ENCODE measurements at regions not wholly inside any gene's neighbourhood (a gene's known extent, or its start where the extent isn't known, plus 50 kb on each side); places are given as distances from the start of the nearest gene placed in this dataset.

DNA sequence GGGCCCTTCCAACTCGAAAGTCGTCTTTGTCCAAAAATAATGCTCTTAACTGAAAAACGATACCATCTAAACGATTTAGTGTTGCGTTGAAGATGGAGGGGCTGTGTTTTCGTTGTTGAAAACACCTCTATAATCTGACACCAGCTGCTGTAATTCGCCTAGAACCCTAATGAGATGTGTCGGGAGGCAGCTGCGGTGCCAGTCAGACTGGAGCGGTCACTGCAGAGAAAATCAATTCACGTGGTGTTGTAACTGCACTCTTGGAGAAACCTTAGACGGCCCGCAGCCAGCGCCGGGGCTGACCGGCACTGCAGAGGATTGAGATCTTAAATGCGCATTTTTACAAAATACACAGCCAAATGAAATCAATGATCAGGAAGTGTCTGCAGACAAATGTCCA is 339.1 kb downstream of the ZNF536 start:
- TF ChIP-seq GATA2 (IDR thresholded peaks at IDR 0.05; ENCODE audit: low read depth, low read length) (no peak), GATA3 (IDR thresholded peaks at IDR 0.05; ENCODE audit: low read depth, low read length) (no peak)

DNA sequence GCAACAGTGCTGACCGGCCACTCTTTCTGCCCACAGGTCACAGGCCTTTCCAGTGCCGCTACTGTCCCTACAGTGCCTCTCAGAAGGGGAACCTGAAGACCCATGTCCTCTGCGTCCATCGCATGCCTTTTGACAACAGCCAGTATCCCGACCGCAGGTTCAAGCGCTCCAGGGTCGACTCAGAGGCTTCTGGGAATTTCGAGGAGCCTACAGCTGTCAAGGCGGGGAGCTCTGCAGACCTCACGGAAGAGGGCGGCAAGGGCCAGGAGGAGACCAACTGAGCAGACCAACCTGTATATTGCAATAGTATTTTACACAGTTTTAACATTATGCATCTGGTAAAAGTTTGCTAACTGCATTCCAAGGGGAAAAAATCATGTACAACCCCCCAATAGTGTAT is 338.5 kb downstream of the ZNF536 start:
- TF ChIP-seq GATA2 (IDR thresholded peaks at IDR 0.05; ENCODE audit: low read depth, low read length) (no peak), GATA3 (IDR thresholded peaks at IDR 0.05; ENCODE audit: low read depth, low read length) (no peak)

DNA sequence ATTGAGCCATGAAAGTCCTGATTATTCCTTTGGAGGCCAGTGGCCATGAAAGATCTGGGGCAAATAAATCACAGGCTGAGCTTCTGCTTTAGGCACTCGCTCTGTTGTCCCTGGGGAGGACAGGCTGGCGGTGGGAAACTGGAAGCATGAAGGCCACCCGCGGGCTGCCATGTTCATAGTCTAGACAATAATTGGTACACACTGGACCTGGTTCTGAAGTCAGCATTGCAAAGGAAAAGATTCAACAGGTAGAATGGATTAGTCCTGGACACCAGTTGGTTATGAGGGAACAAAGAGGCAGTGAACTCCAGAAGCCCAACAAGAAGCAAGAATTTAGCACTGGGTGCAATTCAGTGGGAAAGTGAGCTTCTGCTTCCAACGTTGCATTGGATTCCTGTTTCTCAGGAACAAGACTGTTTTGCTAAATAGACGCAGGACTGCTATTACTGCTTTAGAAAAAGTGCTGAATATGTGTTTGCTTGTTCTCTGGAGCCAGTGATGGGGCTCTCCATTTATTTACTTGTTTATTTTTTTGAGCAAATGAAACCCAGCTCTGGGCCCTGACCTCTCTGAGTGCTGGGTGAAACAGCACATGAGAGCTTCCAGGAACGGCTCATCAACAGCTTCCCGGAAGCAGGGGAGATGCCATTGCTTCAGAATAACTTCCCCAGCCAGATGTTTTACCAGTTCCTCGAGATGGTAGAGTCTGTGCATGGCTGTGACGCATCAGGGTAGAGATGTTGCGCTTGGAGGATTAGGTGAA is 336.4 kb downstream of the ZNF536 start:
- TF ChIP-seq GATA3 (IDR thresholded peaks at IDR 0.05; ENCODE audit: low read depth, low read length) (no peak), GATA2 (IDR thresholded peaks at IDR 0.05; ENCODE audit: low read depth, low read length) (no peak)

DNA sequence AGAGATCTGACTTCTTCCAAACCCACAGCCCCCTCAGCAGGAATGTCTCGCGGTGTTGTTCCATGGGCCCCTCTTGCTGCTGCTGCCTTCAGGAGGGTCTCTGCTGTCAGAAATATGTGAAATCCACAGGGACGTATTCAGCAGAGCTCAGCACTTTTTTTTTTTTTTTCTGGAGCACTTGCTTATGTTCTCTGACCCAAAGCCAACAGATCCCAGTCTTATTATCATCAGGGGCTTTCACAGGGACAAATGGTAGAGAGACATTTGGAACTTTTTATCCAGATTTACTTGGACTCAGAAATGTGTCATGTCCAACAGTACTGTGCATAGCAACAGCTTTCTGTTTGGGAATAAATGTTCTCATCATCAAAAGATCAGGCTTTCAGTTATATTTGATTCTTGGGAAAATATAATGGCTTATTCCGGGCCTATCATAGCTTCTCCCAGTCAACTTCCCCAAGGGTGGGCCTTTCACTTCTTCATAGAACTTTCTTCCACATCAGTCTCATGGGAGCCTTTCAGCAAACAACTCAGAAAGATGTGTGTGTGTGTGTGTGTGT is 332.7 kb downstream of the ZNF536 start:
- TF ChIP-seq GATA3 (IDR thresholded peaks at IDR 0.05; ENCODE audit: low read depth, low read length) (no peak), GATA2 (IDR thresholded peaks at IDR 0.05; ENCODE audit: low read depth, low read length) (no peak)

DNA sequence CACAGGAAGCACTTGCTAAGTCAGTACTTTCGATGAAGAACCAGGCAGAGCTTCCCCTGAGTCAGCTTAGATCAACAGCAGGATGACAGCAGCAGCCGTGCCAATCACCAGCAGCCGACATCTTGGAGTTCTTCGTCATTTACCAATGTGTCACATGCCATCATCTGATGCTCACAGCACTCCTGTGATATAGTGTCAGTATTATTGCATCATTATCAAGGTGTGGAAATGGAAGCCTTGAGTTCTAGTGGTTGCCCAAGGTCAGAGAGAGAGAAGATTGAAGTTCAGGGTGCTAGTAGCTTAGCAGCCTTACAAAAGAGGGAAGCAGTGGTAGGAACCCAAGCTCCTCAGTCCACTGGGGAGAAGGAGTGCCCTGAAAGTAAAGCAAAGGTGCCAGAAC is 331.5 kb downstream of the ZNF536 start:
- TF ChIP-seq GATA2 (IDR thresholded peaks at IDR 0.05; ENCODE audit: low read depth, low read length) (no peak), GATA3 (IDR thresholded peaks at IDR 0.05; ENCODE audit: low read depth, low read length) (no peak)

DNA sequence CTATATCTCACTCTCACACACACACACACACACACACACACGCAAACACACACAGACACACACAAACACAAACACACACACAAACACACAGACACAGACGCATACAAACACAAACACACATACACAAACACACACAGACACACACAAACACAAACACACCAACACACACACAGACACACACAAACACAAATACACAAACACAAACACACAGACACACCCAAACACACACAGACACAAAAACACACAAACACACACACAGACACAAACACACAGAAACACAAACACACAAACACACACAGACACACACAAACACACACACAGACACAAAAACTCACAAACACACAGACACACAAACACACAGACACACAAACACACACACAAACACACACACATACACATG is 329.0 kb downstream of the ZNF536 start:
- TF ChIP-seq GATA2 (IDR thresholded peaks at IDR 0.05; ENCODE audit: low read depth, low read length) (no peak), GATA3 (IDR thresholded peaks at IDR 0.05; ENCODE audit: low read depth, low read length) (no peak)

DNA sequence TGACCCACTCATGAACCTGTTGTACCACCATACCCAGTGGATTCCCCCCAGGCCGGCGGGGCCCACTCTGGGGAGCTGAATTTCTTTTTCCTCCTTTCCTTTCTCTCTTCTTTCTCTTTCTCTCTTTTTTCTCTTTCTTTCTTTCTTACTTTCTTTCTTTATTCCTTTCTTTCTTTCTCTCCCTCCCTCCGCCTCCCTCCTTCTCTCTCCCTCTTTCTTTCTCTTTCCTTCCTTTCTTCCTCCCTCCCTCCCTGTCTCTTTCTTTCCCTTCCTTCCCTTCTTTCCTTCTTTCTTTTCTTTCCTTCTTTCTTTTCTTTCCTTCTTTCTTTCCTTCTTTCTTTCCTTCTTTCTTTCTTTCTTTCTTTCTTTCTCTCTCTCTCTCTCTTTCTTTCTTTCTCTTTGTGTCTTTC is 327.7 kb downstream of the ZNF536 start:
- TF ChIP-seq GATA3 (IDR thresholded peaks at IDR 0.05; ENCODE audit: low read depth, low read length) (no peak), GATA2 (IDR thresholded peaks at IDR 0.05; ENCODE audit: low read depth, low read length) (no peak)

DNA sequence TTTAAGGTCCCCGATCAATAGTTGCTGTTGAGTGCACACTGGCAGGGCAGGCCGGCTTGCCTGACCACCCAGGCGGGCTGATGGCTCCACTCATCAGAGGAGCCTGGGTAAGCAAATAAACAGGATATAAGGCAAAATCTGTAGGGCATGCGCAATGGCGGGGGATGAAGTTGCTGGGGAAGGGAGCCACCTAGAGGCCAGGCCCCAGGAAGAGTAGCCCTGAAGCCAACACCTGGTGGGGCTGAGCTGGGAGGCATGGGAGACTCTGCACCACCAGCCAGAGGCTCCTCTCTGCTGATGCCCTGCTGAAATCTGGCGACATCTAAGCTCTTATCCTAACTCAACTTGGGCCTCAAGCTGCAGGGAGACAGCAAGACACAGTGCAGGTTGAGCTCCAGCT is 324.3 kb downstream of the ZNF536 start:
- TF ChIP-seq GATA3 (IDR thresholded peaks at IDR 0.05; ENCODE audit: low read depth, low read length): no peak
- no peak for TF ChIP-seq GATA2 (IDR thresholded peaks at IDR 0.05; ENCODE audit: low read depth, low read length)

DNA sequence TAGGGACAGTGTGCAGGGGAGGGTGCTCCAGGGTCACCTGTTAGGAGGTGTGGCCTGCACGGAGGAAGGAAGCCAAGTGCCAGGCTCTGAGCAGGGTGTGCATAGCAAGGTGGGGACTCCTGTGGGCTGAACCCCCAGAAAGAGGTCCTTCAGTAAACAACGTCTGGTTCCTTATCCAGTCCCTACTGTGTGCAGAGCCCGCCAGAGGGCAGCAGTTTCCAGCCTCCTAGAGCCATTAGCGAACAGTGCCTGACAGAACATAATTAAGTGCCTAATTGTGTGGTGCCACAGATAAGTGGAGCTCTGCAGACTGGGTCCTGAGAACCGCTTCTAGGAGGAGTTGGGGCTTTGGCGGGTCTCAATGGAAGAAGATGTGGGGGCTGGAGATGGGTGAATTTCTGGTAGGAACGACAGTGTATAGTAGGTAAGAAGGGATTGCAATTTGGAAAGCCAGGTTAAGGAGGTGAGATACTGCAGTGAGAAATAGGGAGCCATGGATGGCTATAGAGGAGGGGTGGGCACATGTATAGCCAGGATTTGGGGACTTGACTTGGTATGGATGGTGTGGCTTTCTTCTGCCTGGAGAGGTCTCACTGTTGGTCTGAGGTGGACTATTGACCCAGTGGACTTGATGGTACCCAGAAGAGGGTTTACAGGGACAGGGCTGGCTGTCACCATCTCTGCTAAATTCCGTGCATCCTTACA is 323.1 kb downstream of the ZNF536 start:
- TF ChIP-seq GATA2 (IDR thresholded peaks at IDR 0.05; ENCODE audit: low read depth, low read length): no peak
- no peak for TF ChIP-seq GATA3 (IDR thresholded peaks at IDR 0.05; ENCODE audit: low read depth, low read length)

DNA sequence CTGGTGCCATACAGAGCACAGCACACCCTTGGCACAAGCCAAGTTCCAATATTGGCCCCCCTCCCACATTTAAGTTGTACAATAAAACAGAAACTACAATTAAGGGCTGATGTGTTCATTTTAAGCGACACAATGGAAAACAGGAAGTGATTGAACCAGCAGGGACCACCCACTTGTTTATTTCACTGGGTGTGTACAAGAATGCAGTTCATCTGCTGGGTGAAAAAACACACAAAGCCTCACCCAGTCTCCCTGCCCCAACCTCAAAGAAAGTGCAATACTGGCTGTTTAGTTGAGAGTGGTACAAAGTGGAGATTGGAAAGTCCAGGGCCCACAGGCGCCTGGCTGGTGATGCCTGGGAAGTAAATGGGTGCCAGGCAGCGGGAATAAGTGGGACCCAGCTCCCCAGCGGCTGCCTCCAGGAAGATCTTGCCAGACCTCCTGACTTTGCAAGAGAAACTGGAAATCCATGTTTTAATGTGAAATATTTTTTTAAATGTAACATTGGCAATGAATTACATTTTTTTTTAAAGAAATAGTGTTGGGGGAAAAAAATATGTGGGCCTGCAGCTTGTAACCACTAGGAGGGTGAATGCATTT is 322.1 kb downstream of the ZNF536 start:
- TF ChIP-seq GATA3 (IDR thresholded peaks at IDR 0.05; ENCODE audit: low read depth, low read length) (no peak), GATA2 (IDR thresholded peaks at IDR 0.05; ENCODE audit: low read depth, low read length) (no peak)

DNA sequence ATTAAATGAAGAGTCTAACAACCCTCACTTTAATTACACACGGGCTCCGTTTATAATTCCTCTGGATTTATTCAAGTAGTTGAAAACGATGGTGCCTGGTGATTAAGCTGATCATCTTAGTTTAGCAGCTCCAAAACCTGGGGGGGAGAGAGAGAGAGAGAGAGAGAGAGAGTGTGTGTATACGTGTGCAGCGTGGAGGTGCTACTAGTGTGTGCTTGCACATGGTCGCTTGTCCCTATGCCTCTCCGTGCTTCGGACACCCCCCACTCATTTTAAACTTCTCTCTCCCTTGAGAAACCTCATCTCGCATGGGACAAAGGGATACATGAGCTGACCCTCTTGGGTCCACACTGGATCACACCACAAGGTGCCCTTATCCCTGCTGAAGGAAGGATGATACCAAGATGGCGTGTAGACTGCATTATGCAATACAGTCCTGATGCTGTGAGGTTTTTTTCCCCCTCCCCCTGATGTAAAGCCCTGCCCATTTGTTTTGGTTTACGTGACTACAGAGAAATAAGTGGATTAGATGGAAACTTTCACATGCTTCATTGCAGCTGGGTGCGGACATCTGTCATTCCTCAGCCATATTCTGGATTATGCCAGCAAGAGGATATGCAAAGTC is 320.8 kb downstream of the ZNF536 start:
- TF ChIP-seq GATA2 (IDR thresholded peaks at IDR 0.05; ENCODE audit: low read depth, low read length) (no peak), GATA3 (IDR thresholded peaks at IDR 0.05; ENCODE audit: low read depth, low read length) (no peak)

DNA sequence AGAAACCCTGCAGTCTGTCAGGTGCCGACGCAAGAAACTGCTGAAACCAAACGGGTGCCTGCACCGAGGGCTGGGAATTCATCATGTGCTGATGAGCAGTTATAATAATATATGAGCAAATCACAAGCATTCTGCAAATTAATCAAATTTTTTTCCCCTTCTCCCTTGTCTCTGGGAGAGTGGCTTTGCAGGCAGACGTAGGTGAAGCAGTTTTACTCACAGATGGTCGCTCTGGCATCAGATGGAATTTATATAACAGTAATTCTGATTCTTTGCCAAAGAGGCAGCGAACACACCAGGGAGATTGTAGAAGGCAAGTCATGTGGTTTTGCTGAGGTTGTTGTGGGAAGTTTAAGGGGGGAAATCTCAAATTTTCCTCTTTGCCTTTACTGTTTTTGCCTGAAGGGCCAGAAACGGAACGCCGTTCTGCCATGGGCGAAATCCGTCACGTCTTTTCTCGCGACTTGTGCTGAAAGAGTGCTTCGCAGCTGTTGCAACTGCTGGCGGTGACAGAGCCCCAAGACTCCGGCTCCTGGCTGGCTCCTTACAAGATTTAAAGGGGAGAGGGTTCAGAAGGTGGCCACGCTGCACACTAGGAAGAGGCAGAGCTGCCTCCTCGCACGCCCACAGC is 320.1 kb downstream of the ZNF536 start:
- TF ChIP-seq GATA3 (IDR thresholded peaks at IDR 0.05; ENCODE audit: low read depth, low read length) (no peak), GATA2 (IDR thresholded peaks at IDR 0.05; ENCODE audit: low read depth, low read length) (peak; percentile 56)

DNA sequence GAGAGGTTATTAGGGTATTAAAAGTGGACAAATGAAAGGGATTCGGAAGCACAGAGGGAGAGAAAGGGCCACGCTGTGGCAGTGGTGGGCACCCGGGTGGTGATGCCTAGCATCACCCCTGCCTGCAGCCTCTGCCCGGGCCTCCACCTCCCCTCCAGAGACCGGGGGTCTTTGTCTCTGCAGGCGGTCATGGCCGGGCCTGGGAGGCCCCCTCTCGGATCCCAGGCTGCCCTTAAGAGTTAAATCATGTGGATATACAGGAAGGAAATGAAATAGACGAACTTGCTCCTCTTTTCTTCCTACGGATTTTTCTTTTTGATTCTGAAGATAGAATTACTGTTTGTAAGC is 319.6 kb downstream of the ZNF536 start:
- TF ChIP-seq GATA2 (IDR thresholded peaks at IDR 0.05; ENCODE audit: low read depth, low read length) (no peak), GATA3 (IDR thresholded peaks at IDR 0.05; ENCODE audit: low read depth, low read length) (no peak)
